Ascending aorta (tissue), 2 donors: ENCODE measurements at regions not wholly inside any gene's neighbourhood (a gene's known extent, or its start where the extent isn't known, plus 50 kb on each side); places are given as distances from the start of the nearest gene placed in this dataset.

Experiments used
- DNase-seq, 2 donors: peaks; one replicate each; pipeline ENCODE4 v3.0.0-alpha.2; 2019; ENCODE audit warnings: low spot score in 2 of 2
- H3K27ac ChIP-seq, 2 donors: fragments of 200-600 bp; sonication (generic); one replicate each; pipeline ENCODE4 v1.5.1; 2016 to 2017; ENCODE audit warnings: mild to moderate bottlenecking in 1 of 2
- H3K27me3 ChIP-seq: fragments of 200-600 bp; sonication (generic); one replicate; pipeline ENCODE4 v1.5.1; 2017
- H3K36me3 ChIP-seq, 2 donors: fragments of 200-600 bp; sonication (generic); one replicate each; pipeline ENCODE4 v1.5.1; 2016
- H3K4me1 ChIP-seq, 2 donors: fragments of 200-600 bp; sonication (generic); one replicate each; pipeline ENCODE4 v1.5.1; 2016 to 2017; ENCODE audit warnings: mild to moderate bottlenecking in 1 of 2
- H3K4me3 ChIP-seq, 2 donors: fragments of 200-600 bp; sonication (generic); one replicate each; pipeline ENCODE4 v1.5.1; 2016 to 2017; ENCODE audit warnings: mild to moderate bottlenecking in 1 of 2
- H3K9me3 ChIP-seq, 2 donors: fragments of 200-600 bp; sonication (generic); one replicate each; pipeline ENCODE4 v1.5.1; 2016
- intact Hi-C: fragments of 100-400 bp; cut with DNase I; formaldehyde crosslinking; loops from one replicate; pipeline ENCODE4 v1.15.1; 2023
- TF ChIP-seq, protein P1 (sequence below), 3 experiments: fragments of 200-600 bp in 2 of 3; fragments of 450-650 bp in 1 of 3; sonication (generic) in 2 of 3; IDR thresholded peaks; one replicate each; pipeline ENCODE4 v1.5.1; 2016 to 2019; ENCODE audit warnings: antibody characterized with exemption in 3 of 3, mild to moderate bottlenecking in 1 of 3, moderate library complexity in 1 of 3

DNA sequence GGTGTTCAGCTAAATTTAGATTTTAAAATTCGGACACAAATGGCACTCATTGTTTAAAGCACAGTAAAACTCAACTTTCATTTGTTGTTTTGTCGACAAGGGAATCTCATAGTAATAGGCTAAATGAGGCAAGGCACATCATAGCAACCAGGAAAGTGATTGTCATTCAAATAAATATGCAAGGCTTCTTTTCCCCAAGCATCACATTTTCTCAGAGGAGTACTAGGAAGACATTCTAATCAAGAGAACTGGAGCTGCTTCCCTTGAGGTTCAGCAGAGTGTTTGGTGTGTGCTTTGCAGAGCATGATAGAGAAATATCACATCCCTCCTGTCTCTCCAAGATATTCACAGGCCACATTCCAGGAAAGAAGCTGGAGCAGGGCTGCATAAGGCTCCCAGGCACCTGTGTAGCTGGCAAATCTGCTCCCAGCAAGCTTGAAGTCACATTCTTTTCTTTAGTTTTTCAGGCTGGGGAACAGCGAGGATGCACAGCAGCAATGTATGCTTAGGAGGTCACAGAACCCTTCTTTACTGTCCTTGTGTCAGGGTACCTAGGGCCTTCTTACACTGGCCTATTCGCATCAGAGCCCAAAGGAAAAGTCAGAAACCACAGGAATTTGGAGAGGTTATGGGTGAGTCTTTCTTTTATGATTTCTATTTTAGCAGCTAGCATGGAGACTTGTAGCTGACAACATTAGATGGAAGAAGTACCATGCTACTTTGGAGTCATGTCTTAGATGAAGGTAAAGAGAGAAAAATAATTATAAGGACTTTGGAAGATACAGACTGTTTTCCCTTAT is 95.9 kb upstream of the HDAC9 start:
- Histone ChIP-seq H3K36me3 (no peaks in the 10 kb centered on the region), H3K27me3 (no peaks in the 10 kb centered on the region), H3K27ac (no peak overlapping the region), H3K4me1 (peaks cover 0 to 2% of the 10 kb centered on the region in 2 donors), H3K9me3 (no peaks in the 10 kb centered on the region), H3K4me3 (no peak overlapping the region)
- TF ChIP-seq, protein P1, sequence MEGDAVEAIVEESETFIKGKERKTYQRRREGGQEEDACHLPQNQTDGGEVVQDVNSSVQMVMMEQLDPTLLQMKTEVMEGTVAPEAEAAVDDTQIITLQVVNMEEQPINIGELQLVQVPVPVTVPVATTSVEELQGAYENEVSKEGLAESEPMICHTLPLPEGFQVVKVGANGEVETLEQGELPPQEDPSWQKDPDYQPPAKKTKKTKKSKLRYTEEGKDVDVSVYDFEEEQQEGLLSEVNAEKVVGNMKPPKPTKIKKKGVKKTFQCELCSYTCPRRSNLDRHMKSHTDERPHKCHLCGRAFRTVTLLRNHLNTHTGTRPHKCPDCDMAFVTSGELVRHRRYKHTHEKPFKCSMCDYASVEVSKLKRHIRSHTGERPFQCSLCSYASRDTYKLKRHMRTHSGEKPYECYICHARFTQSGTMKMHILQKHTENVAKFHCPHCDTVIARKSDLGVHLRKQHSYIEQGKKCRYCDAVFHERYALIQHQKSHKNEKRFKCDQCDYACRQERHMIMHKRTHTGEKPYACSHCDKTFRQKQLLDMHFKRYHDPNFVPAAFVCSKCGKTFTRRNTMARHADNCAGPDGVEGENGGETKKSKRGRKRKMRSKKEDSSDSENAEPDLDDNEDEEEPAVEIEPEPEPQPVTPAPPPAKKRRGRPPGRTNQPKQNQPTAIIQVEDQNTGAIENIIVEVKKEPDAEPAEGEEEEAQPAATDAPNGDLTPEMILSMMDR (IDR thresholded peaks at IDR 0.05), result no peak
- intact Hi-C loops, result no loop called here
- no peak for DNase-seq

DNA sequence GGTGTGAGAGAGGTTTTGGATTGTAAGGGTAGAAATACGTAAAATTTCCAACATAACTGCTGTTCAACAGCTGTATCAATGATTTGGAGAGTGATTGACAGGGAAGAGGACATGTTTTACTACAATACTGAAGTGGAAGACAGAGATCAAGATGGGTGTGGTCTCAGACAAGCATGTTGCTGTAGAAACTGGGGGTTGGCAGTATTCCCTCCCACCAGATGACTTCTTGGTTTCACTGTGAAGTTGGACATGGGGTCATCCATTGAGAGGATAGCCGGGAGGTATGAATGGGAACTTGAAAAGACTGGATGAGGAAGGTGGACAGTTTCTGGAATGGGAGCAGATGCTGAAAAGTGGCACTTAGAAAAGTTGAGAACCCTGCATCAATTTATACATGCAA is 95.3 kb upstream of the HDAC9 start:
- DNase-seq, result no peak
- Histone ChIP-seq H3K9me3 (no peaks in the 10 kb centered on the region), H3K27me3 (no peaks in the 10 kb centered on the region), H3K27ac (no peak overlapping the region), H3K4me3 (no peak overlapping the region), H3K4me1 (peaks cover 0 to 2% of the 10 kb centered on the region in 2 donors), H3K36me3 (no peaks in the 10 kb centered on the region)
- TF ChIP-seq, protein P1 (IDR thresholded peaks at IDR 0.05), result no peak
- intact Hi-C loops, result no loop called here

DNA sequence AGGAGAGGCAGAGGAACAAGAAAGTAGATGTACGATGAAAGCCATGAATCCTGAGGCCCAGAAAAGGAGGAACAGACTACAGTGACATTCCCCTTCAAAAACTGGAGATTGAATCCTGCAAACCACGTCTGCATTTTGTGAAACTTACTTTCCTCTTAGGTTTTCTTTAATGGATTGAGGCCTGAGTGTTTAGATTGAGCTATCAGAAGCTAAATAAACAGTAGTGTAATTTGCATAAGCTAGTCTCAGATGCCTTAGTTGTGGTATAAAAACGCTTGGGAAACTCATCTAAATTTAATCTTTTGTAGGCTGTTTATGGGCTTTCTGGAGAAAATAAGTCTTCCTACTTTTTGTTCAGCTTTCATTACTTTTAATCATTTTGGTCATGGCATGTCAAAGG is 94.8 kb upstream of the HDAC9 start:
- intact Hi-C loops, result no loop called here
- Histone ChIP-seq H3K27ac (no peak overlapping the region), H3K36me3 (no peaks in the 10 kb centered on the region), H3K9me3 (no peaks in the 10 kb centered on the region), H3K4me1 (peaks cover 0 to 2% of the 10 kb centered on the region in 2 donors), H3K27me3 (no peaks in the 10 kb centered on the region), H3K4me3 (no peak overlapping the region)
- TF ChIP-seq, protein P1 (IDR thresholded peaks at IDR 0.05), result no peak
- no peak for DNase-seq

DNA sequence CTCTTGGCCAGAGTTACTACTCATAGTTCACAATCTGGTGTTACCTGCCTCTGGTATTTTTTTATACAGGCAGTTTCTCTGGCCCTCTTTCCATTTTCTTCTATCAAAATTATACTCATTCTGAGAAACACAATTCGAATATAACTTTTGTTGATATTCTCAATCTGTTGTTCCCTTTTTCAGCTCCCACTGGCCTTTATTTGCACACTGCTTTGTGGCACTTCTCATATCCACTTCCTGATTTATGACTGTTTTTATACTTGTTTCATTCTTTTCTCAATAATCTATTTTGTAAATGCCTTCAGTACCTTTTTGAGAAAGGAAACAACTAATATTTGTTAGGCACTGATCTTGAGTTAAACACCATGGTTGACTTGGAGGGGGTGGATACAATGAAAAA is 93.8 kb upstream of the HDAC9 start:
- no peak for DNase-seq

DNA sequence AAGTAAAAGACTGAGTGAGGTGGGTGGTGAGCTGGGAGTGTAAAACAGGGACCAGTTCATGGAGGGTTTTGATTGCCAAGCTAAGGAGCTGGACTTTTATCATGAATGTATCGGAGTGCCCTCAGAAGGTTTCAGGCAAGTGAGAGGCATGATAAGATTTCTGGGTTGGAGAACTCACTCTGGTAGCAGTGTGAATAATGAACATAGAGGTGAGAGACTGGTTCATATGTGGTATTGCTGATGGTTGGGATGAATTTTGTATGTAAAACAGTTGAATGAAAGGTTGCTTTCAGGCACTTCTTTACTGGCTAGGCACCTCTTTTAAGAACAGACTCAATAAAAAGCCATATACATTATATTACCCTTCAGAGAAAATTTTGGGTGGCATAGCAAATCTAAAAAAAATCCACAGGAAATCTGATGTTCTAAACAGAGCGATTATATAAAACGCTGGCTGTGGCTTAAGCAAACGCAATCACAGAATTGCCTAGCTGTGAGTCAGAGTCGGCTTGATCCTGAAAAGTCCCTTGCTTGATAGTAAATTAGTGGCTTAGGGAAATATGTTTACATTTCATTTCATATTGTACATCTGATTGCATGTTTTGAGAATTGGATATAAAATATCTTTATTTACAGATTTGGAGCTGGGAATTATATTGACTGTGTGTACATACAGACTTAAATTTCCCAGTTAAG is 92.9 kb upstream of the HDAC9 start:
- Histone ChIP-seq H3K4me3 (no peak overlapping the region), H3K27me3 (no peaks in the 10 kb centered on the region), H3K36me3 (no peaks in the 10 kb centered on the region), H3K9me3 (no peaks in the 10 kb centered on the region), H3K4me1 (peaks cover 0 to 2% of the 10 kb centered on the region in 2 donors), H3K27ac (no peak overlapping the region)
- TF ChIP-seq, protein P1 (IDR thresholded peaks at IDR 0.05), result no peak
- DNase-seq, result no peak
- intact Hi-C loops, result no loop called here

More for the DNA sequence above, 93.8 kb upstream of the HDAC9 start:
- Histone ChIP-seq H3K27me3 (no peaks in the 10 kb centered on the region), H3K4me3 (no peak overlapping the region), H3K27ac (no peak overlapping the region), H3K4me1 (peaks cover 0 to 2% of the 10 kb centered on the region in 2 donors), H3K36me3 (no peaks in the 10 kb centered on the region), H3K9me3 (no peaks in the 10 kb centered on the region)
- intact Hi-C loops, result no loop called here
- TF ChIP-seq, protein P1 (IDR thresholded peaks at IDR 0.05), result no peak
